ENCODE measurements at regions not wholly inside any gene's neighbourhood (a gene's known extent, or its start where the extent isn't known, plus 50 kb on each side); places are given as distances from the start of the nearest gene placed in this dataset.

GRCh38 chr18:21928925-21929324 lies 188.3 kb downstream of the MIB1 start:
- no peak for TF ChIP-seq CTCF (optimal IDR thresholded peaks at IDR 0.05 in 1 of 3, IDR thresholded peaks at IDR 0.05 in 1 of 3, conservative IDR thresholded peaks at IDR 0.05 in 1 of 3; ENCODE audit: extremely low read depth in 1 of 3, insufficient read depth in 2 of 3, low read length in 3 of 3)
- TF ChIP-seq EZH2 (IDR thresholded peaks at IDR 0.05; ENCODE audit: low read length), result no peak

Data from keratinocyte (primary cell).